ENCODE measurements at regions not wholly inside any gene's neighbourhood (a gene's known extent, or its start where the extent isn't known, plus 50 kb on each side); places are given as distances from the start of the nearest gene placed in this dataset.

GRCh38 chr13:111627596-111627995 is 307.2 kb downstream of the TEX29 start:
- Histone ChIP-seq H3K9me2 (replicated peaks; ENCODE audit: control insufficient read depth, low read length) (no peaks in the 10 kb centered on the region), H3K4me2 (ENCODE audit: low read length) (no peak overlapping the region), H3F3A (ENCODE audit: control insufficient read depth, insufficient read depth) (no peaks in the 10 kb centered on the region), H3K27me3 (ENCODE audit: control insufficient read depth, low read length) (no peaks in the 10 kb centered on the region), H3K4me1 (ENCODE audit: control insufficient read depth, low read length) (no peaks in the 10 kb centered on the region), H4K20me1 (ENCODE audit: control insufficient read depth, insufficient read depth, low read depth, low read length) (no peaks in the 10 kb centered on the region), H3K27ac (ENCODE audit: low read depth, low read length) (no peak overlapping the region), H3K9me3 (ENCODE audit: control insufficient read depth, insufficient read depth, low read length) (no peaks in the 10 kb centered on the region), H3K79me2 (ENCODE audit: control insufficient read depth, low read length) (no peaks in the 10 kb centered on the region), H3K36me3 (ENCODE audit: control insufficient read depth, low read length) (no peaks in the 10 kb centered on the region), H3K4me3 (ENCODE audit: low read length) (no peak overlapping the region)
- TF ChIP-seq, protein P1, sequence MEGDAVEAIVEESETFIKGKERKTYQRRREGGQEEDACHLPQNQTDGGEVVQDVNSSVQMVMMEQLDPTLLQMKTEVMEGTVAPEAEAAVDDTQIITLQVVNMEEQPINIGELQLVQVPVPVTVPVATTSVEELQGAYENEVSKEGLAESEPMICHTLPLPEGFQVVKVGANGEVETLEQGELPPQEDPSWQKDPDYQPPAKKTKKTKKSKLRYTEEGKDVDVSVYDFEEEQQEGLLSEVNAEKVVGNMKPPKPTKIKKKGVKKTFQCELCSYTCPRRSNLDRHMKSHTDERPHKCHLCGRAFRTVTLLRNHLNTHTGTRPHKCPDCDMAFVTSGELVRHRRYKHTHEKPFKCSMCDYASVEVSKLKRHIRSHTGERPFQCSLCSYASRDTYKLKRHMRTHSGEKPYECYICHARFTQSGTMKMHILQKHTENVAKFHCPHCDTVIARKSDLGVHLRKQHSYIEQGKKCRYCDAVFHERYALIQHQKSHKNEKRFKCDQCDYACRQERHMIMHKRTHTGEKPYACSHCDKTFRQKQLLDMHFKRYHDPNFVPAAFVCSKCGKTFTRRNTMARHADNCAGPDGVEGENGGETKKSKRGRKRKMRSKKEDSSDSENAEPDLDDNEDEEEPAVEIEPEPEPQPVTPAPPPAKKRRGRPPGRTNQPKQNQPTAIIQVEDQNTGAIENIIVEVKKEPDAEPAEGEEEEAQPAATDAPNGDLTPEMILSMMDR (IDR thresholded peaks at IDR 0.05; ENCODE audit: low read depth, low read length, poor library complexity, severe bottlenecking) = no peak
- no peak for TF ChIP-seq EZH2phosphoT487 (IDR thresholded peaks at IDR 0.05; ENCODE audit: borderline replicate concordance, low read length)

GRCh38 chr13:111629016-111629415 is 308.6 kb downstream of the TEX29 start:
- Histone ChIP-seq H3K79me2 (ENCODE audit: control insufficient read depth, low read length) (no peaks in the 10 kb centered on the region), H3K4me3 (ENCODE audit: low read length) (no peak overlapping the region), H3K27ac (ENCODE audit: low read depth, low read length) (no peak overlapping the region), H3K4me1 (ENCODE audit: control insufficient read depth, low read length) (no peaks in the 10 kb centered on the region), H3K9me2 (replicated peaks; ENCODE audit: control insufficient read depth, low read length) (no peaks in the 10 kb centered on the region), H3K27me3 (ENCODE audit: control insufficient read depth, low read length) (no peaks in the 10 kb centered on the region), H4K20me1 (ENCODE audit: control insufficient read depth, insufficient read depth, low read depth, low read length) (no peaks in the 10 kb centered on the region), H3F3A (ENCODE audit: control insufficient read depth, insufficient read depth) (no peaks in the 10 kb centered on the region), H3K9me3 (ENCODE audit: control insufficient read depth, insufficient read depth, low read length) (no peaks in the 10 kb centered on the region), H3K4me2 (ENCODE audit: low read length) (no peak overlapping the region), H3K36me3 (ENCODE audit: control insufficient read depth, low read length) (no peaks in the 10 kb centered on the region)
- no peak for TF ChIP-seq EZH2phosphoT487 (IDR thresholded peaks at IDR 0.05; ENCODE audit: borderline replicate concordance, low read length)
- TF ChIP-seq, protein P1 (IDR thresholded peaks at IDR 0.05; ENCODE audit: low read depth, low read length, poor library complexity, severe bottlenecking) = no peak

DNA sequence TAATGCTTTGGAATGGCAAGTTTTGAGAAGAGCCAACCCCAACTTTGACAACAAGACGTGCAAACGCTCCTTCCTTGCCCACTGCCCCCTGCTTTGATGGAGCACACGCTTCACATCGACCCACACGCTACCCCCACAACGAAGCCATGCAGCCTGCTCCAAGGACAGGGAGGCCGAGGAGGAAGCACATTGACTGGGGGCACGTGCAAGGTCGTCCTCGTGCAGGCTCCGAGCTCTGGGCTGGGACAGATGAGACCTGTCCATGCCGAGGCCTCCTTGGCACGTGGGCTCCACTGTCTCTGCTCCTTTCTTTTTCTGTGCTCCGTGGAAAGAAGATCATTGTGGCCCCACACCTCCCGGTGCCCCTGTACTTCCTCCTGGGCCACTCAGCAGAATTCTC is 309.0 kb downstream of the TEX29 start:
- Histone ChIP-seq H3K27ac (ENCODE audit: low read depth, low read length) (no peak overlapping the region), H3K9me3 (ENCODE audit: control insufficient read depth, insufficient read depth, low read length) (no peaks in the 10 kb centered on the region), H3K27me3 (ENCODE audit: control insufficient read depth, low read length) (no peaks in the 10 kb centered on the region), H3K36me3 (ENCODE audit: control insufficient read depth, low read length) (no peaks in the 10 kb centered on the region), H3K4me1 (ENCODE audit: control insufficient read depth, low read length) (no peaks in the 10 kb centered on the region), H3K9me2 (replicated peaks; ENCODE audit: control insufficient read depth, low read length) (no peaks in the 10 kb centered on the region), H4K20me1 (ENCODE audit: control insufficient read depth, insufficient read depth, low read depth, low read length) (no peaks in the 10 kb centered on the region), H3K4me2 (ENCODE audit: low read length) (no peak overlapping the region), H3F3A (ENCODE audit: control insufficient read depth, insufficient read depth) (no peaks in the 10 kb centered on the region), H3K79me2 (ENCODE audit: control insufficient read depth, low read length) (no peaks in the 10 kb centered on the region), H3K4me3 (ENCODE audit: low read length) (no peak overlapping the region)
- TF ChIP-seq, protein P1 (IDR thresholded peaks at IDR 0.05; ENCODE audit: low read depth, low read length, poor library complexity, severe bottlenecking) = no peak
- TF ChIP-seq EZH2phosphoT487 (IDR thresholded peaks at IDR 0.05; ENCODE audit: borderline replicate concordance, low read length) = no peak

DNA sequence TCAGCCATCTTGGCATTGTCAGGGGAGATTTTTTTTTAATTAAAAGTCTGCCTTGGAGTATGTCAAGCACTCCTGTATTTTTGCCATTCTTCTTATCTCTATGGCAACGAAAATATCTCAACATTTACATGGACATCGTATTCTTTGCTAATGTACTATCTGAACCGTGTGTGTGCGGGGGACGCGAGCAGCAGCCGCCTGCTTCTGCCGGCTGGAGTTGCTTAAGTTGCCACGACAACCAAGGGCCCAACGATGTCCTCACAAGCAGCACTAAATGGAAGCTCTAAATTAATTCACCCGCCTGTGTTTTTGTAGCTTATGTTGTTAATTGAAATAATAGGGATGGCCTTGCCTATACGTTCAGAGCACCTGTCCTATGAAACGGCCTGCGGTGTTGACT is 309.5 kb downstream of the TEX29 start:
- Histone ChIP-seq H3K4me2 (ENCODE audit: low read length) (no peak overlapping the region), H3F3A (ENCODE audit: control insufficient read depth, insufficient read depth) (no peaks in the 10 kb centered on the region), H3K36me3 (ENCODE audit: control insufficient read depth, low read length) (no peaks in the 10 kb centered on the region), H3K4me3 (ENCODE audit: low read length) (no peak overlapping the region), H3K27me3 (ENCODE audit: control insufficient read depth, low read length) (no peaks in the 10 kb centered on the region), H3K9me2 (replicated peaks; ENCODE audit: control insufficient read depth, low read length) (no peaks in the 10 kb centered on the region), H3K9me3 (ENCODE audit: control insufficient read depth, insufficient read depth, low read length) (no peaks in the 10 kb centered on the region), H3K79me2 (ENCODE audit: control insufficient read depth, low read length) (no peaks in the 10 kb centered on the region), H3K27ac (ENCODE audit: low read depth, low read length) (no peak overlapping the region), H3K4me1 (ENCODE audit: control insufficient read depth, low read length) (no peaks in the 10 kb centered on the region), H4K20me1 (ENCODE audit: control insufficient read depth, insufficient read depth, low read depth, low read length) (no peaks in the 10 kb centered on the region)
- TF ChIP-seq EZH2phosphoT487 (IDR thresholded peaks at IDR 0.05; ENCODE audit: borderline replicate concordance, low read length) = no peak
- TF ChIP-seq, protein P1 (IDR thresholded peaks at IDR 0.05; ENCODE audit: low read depth, low read length, poor library complexity, severe bottlenecking) = no peak

All from DOHH2 (cell line).